H1 (cell line): ENCODE measurements at regions not wholly inside any gene's neighbourhood (a gene's known extent, or its start where the extent isn't known, plus 50 kb on each side); places are given as distances from the start of the nearest gene placed in this dataset.

ENCODE experiments used
- HDAC6 ChIP-seq: IDR thresholded peaks from one replicate; pipeline ENCODE4 v1.7.1; 2012; ENCODE audit warnings: low read depth, mild to moderate bottlenecking, inconsistent platforms, low read length, moderate library complexity
- TF ChIP-seq, protein P1 (sequence below): IDR thresholded peaks from 2 replicates; pipeline ENCODE4 v1.6.1; 2012; ENCODE audit warnings: inconsistent platforms

DNA sequence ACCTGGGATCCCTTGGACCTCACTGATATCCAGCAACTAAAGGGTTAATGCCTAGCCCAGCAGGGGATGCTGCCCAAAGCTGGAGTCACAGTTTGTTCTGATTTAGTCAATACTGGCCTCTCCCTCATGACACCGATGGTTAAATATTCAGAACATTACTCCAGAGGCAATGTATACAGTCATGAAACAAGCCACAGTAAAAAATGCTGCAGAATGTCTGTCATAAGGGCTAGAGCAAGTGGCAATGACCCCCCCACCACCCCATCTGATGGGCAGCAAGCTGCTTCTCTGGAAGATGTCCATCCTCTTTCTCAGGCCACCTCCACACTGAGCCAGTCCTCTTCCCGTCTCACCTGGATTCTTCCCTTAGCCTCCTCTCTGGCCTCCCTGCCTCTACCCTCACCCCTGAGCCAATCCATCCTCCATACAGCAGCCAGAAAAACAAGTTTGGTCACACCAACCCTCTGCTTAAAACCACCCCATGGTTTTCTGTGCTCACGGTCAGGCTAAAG lies 99.0 kb upstream of the KCNG1 start:
- TF ChIP-seq, protein P1, sequence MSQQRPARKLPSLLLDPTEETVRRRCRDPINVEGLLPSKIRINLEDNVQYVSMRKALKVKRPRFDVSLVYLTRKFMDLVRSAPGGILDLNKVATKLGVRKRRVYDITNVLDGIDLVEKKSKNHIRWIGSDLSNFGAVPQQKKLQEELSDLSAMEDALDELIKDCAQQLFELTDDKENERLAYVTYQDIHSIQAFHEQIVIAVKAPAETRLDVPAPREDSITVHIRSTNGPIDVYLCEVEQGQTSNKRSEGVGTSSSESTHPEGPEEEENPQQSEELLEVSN = no peak
- TF ChIP-seq HDAC6 = no peak
